HG03520 (cell line): ENCODE measurements at regions not wholly inside any gene's neighbourhood (a gene's known extent, or its start where the extent isn't known, plus 50 kb on each side); places are given as distances from the start of the nearest gene placed in this dataset.

ENCODE experiments used
- ATAC-seq: cut with Tn5 transposase; IDR thresholded peaks from one replicate; pipeline ENCODE4 v1.9.1; 2021; ENCODE audit warnings: mild to moderate bottlenecking, moderate library complexity; ENCODE audit not compliant: unreplicated experiment

DNA sequence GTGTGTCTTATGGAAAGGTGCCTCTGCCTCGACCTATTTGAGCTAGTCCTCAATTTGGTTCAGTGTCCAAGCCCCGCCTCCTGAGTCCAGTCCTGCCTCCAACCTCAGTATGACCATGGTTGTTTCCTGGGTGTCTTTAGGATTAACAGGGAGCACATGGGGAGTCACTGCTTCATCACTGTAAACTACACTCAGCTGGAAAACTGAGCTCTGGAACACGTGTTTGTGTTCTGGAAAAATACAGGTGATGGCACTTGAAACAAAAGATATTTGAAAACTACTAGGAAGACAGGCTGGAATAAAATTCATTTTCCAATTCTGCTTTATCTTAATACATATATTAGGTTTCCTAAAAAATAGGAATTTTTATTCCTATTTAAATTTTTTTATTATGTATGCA, 1187.3 kb upstream of the TMEM132C start:
- ATAC-seq = no peak

DNA sequence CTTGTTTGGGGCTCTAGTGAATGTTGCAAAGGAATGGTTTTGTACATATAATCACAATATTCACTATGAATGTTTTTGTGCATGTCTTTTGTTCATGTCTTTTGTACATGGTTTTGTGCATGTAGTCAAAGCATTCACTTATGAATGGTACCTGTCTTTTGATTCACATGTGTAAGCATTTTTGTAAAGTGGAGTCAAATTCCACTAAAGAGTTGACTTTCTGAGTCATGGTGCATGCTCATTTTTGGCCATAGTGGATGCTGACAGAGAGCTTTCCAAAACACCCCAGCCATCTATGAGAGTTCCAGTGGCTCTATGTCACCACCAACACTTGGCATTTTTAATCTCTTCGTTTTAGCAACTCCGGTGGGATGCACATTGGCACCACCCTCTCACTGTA, 1185.9 kb upstream of the TMEM132C start:
- ATAC-seq = no peak

DNA sequence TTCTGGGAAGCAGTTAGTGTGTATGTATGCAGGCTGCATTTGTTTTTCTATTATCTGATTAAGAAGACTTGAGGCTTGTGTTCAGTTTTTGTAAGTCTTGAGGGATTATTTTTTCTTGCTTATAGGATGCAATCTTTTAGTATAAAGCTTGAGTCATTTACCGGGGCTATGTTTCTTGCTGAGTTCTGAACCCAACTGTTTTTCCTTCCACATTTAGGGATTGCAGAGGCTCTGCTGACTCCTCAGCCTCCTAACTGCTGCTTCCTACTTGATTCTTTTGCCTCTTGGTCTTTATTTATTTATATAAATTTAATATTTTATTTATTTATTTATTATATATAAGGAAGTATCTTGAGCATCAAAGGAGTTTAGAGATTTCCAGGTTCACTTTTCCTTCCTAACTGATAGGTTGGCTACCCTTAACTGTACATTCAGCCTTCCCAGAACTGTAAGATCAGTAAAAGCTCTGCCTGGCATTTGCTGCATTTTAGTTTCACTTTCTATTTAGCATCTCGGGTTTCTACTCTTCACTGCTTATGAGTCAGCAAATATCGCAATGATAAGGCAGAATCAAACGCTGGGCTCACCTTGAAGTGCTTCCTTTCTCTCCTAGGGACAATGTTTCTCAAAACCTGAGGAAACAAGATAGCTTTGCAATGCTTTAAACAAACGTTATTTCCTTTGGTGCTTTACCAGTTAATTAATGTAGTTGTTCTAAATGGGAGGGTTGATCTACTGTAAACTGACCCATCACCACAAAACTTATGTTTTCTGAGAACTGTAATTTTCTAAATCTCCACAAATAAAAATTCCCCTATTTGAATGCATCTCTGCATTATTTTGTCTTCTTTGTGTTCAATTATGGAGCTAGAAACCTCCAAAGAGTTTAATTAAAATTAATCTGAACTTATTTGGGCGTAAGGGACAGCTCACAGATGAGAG, 1183.7 kb upstream of the TMEM132C start:
- peak; percentile 100 for ATAC-seq

DNA sequence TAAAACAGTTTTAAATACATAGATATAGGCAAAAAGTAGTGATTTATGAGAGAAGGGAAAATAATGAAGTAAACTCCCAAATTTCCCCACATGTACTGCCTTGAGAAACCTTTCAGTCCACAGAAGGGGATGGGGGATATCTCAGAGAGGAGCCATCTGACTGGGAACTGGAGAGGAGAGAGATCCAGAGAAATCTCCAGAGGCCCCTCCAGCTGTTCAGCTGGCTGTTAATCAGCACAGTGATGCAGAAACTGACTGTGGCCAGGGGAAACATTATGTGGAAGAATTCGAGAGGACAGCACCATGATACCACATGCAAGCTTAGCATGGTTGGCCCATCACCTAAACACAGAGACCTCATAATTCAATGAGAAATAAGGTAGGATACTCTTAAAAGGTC, 1165.9 kb upstream of the TMEM132C start:
- no peak for ATAC-seq

DNA sequence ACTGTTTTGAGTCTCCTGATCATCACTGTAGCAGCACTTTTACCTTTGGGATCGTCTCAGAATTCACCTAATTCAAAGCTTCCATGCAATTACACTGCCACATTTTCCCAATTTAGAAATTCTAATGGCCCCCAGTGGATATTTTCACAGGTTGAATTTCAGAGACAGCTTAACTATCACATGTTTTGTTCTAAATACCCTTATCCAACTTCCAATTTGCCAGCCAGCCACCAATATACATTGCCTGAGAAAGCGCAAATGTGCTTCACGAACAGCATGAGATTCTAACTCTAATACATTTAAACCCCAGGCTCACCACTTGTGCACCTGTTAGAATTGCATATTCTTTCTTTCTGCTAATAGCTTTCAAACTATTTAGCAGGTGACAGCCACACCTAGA, 1160.9 kb upstream of the TMEM132C start:
- ATAC-seq = no peak

DNA sequence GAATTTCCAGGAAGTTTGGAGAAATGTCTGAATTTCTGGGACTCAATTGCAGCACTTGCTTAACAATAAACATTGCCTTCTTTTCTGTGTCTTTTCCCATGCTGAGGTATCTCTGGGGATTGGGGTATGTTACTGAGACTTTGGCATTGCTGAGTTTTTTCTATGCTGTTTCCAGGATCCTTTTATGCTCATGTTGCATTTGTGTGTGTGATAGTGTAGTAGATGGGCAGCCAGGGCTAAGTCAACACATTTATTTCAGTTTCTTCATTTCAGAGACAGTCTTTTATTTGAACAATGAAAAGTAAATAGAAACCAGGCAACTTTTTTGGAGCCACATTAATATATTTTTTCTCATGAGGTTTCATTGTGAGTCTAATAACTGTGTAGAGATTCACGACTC, 1160.3 kb upstream of the TMEM132C start:
- no peak for ATAC-seq

DNA sequence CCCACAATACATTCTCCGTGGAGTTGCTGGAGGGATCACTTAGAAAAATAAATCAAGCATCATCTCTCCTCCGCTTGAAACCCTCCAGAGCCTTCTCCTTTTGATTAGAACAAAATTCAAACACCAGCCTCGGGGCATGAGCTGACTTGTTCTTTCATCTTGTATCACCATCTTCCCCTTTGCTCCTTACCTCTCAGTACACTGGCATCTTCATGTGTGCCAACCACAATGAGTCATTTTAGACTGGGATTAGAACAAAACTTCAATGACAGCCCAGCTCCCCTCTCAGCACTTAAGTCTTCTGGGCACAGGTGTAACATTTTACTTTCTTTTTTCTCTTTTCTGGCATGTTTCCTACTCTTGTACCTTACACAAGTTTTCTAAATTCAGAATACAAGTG, 1159.2 kb upstream of the TMEM132C start:
- no peak for ATAC-seq

DNA sequence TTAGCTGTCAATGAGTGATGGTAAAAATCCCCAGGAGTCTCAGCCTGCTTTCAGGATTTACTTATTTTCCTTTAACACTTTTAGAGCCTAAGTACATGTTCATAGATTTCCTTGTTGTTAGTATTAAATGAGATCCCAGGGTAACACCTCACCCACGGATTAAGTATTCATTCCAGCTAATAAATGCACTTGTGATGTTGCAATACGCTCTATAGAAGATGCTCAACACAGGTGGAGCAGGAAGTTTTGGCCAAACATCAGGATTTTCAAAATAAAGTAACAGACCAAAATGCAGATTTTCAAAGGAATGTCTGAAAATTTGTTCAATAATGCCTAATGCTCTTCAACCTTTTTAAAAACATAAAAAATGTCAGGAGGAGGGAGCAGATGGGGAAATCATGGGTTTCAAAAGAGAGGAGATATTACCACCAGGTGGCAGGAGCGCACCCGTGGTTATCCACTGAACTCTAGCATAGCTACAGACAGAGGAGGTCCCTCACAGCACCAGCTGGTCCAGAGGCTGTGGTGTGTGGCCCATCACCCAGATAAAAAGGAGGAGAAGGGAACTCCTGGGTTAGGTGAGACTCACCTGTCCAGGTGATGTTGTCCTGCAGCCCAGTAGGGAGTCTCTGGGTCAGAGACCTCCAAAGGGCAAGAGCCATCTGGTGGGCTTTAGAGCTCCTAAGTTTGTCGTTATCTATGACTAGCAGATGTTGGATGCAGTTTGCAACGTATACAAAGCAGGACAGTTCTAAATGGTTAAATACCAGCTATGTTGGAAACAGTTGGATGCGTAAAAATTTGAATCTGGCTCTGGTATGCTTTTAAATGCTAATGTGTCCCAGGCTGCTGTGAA, 1158.4 kb upstream of the TMEM132C start:
- ATAC-seq = peak; percentile 72

DNA sequence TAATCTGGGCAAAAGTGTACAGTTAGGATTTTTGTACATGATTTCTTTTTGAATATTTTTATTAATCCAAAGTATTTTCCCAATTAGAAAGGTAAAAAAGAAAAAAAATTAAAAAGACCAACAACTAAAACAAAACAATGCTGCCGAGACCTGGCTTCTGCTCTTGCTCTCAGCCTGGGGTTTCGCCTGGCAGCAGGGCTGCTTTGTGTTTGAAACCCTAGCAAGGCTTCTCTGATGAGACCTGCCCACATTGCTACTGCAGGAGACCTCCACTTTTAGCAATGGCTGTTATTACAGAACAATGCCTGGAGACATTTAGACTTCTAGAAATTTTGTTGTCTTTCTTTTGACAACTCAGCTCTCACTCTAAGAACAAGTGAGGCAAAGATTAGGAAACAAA, 1153.0 kb upstream of the TMEM132C start:
- ATAC-seq = no peak

DNA sequence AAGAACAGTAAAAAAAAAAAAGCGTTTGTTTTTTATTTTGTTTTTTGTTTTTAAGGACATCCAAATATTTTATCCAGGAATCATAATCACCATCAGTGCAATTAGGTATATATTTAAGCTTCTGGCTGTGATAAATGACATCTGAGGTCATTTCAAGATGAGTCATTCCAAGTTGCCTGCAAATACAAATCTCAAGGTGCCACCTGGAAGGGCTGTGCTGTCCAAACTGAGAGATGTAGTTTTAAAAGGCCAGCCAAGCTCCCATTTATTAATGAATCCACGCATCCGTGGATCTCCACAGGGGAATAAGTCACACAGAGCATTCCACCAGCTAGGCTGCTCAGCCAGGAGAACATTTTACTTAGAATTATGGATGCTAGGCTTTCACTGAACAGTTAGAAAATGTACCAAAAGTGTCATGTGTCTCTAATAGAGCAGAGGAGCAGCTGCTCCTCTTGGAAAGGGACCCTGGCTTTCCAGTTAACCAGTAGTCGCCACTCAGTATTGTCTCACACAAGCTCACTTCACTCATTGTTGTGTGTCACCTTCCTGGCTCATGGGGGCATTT, 1151.4 kb upstream of the TMEM132C start:
- no peak for ATAC-seq

DNA sequence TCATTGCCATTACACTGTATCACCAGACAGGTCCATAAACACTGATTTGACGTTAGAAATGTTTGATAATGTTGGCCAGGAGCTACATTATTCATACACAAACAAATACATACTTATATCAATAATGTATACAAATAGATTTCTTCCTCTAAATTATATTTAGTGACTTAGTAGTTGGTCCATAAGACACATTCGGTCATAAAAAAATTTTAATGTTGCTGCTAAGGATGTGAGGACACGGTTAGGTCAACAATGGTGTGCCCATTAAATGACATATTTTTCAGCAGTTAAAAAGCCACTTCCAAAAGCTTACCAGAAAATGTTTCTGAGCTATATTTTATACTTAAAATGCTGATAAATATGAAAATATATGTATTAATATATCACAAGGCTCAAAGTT, 1148.7 kb upstream of the TMEM132C start:
- ATAC-seq = no peak

DNA sequence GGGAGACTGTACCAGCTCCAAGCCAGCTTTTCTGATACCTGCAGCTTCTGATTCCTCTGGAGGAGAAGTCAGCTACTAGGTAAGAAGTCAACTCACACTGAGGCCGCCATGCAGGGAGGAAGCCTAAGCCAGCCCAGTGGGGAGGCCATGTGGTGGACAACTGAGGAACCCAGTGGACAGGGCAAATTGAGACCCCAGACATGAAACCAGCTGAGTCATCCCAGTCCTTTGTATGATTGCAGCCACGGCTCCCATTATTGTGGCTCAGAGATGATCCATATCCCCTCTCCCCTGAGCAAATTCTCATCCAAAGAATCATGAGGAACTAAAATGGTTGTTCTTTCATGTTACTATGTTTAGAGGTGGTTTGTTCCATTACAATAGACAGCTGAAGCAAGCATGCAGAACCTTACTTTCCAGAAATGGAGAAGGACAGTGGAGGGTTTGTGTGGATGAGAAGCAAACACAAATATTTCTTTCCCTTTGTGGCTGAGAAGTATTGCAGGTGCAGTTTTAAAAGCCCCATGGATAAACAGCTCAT, 1147.3 kb upstream of the TMEM132C start:
- no peak for ATAC-seq

DNA sequence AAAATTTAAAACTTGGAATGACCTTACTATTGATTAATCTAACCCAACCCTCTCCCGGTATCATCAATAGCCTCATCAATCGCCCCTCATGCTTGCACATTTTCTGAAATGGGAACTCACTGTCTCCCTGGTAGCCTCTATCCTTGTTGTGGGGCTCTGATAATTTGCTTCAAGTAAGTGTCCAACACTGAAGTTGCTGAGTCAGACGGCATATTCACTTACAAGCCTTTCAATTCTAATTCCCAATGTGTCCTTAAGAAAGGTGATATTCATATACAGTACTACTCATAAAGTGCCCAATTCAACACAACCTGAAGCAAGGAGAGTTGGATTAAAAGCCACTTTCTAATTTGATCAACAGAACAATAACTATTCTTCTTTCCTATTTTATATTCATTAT, 1146.1 kb upstream of the TMEM132C start:
- no peak for ATAC-seq

DNA sequence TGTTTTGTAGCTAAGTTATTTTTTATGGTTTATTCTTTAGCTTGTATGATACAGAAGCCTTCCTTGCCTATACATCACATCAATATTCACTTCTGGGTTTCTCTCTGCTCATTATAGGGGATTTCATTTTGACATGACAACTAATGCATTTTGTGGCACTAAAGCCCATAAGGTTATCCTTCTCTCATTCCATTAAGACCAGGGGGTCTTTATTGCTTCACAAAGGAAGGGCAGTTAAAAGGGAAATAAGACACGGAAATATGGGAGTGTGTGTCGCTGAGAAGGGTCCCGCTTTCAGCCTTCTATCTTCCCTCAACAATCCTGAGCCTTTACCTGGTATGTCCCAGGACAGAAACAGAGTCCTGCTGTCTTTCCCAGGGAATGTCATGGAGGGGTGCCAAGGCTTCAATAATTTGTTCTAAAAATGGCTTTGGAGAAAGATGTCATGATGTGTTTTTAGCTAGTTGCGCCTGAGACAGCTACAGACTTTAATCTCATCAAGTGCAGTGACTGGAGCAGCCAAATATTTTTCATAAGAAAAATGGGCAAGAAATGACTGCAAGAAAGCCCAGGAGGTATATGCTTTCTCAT, 1145.4 kb upstream of the TMEM132C start:
- ATAC-seq = no peak

DNA sequence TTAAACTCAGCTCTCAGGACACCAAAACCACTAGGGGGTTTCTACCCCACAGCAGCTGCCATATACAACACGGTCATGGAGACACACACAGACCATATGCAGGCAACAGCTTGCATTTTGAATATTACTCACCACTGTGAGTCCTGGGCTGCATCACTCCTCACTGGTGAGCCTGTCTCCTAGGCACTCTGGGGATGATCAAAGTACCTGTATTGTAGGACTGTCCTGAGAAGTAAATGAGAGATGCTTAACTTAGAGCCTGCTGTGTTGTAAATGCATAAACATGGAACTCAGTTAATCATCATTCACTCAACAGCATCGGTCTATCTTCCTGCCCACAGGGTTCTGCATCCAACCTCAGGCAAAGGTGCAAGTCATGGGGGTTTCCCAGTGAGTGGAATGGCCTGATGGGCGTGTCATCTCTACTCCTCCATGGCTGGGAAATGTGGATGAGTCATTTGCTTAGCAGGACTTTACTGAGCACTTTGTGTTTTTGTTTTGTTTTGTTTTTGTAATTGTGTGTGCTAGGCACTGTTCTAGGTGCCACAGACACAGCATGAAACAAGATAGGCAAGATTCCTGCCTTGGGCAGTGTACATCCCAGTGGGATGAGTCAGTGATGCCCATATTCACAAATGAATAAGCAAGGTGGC, 1141.2 kb upstream of the TMEM132C start:
- peak; percentile 87 for ATAC-seq

DNA sequence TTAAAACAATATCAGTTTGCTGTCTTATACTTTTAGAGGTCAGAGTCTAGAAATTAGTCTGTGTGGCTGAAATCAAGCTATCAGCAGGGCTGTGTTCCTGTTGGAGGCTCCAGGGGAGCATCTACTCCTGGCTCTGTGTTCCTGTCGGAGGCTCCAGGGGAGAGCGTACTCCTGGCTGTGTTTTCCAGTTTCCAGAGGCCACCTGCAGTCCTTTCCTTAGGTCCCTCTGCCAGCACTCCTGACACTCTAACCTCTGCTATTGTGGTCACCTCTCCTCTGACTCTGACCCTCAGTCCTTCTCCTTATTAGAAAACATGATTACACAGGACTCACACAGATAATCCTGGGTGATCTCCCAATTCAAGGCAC, 1140.7 kb upstream of the TMEM132C start:
- ATAC-seq = no peak

DNA sequence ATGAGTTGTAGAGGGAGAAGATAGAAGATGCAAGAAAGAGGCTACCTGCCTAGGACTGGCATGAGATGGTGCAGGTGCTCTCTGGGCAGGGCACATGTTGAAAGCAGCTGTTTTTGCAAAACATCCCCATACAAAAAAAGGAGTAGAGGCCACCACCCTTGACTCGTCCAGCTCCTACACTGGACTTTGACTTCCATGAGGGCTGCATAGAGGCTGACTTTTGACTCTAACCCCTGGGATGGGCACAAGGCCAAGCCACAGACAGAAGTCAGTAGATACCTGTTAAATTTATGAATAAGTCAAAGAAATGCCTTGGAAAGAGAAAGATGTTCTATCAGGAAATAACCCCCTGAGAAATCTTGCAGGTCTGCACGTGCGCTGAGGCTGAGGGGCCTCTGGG, 1139.1 kb upstream of the TMEM132C start:
- ATAC-seq = no peak

DNA sequence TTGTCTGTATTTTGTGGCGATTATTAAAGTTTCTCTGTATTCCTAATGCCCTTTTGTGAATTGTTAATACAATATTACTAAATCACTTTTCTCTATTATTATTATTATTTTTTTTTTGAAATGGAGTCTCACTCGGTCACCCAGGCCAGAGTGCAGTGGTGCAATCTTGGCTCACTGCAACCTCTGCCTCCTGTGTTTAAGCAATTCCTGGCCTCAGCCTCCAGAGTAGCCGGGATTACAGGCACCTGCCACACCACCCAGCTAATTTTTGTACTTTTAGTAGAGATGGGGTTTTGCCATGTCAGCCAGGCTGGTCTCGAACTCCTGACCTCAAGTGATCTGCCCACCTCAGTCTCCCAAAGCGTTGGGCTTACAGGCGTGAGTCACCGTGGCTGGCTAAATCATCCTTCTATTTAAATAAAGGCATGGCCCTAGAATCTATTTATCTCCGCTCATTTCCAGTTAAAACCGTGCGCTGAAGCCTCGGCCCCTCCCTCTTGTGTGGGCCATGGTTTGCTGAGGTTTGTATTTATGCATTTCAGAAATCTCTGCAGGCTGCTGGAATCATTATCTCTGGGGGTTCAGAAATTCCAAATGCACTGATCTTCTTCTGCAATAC, 1136.4 kb upstream of the TMEM132C start:
- ATAC-seq = no peak

DNA sequence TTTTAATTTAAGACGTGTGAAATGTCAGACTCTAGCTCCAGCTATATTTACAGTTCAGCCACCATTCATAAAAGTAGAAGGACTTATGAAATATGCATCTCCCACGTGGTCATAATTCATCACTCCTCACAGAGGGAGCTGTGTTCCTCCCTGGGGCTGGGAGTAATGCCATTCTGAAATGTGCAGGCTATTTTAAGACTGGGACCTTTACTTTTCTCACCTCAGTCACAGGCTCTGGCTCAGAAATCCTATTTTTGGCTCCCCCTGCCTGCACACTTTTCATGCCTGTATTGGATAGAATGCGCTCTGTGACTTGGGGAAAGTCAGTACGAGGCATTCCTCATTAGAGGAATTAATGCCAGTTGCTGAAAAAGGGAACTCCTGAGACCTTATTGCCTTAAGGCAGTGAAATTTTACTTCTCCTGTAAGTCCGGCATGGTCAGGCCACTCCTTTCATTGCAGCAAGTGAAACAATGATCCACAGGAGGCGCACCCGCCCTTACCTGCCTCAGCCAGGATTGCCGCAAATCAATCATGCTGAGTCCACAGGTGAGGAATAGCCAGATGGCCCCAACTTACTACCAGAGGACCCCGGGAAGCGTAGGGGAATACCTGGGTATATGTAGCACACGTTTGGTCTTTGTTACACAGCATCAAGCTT, 1133.2 kb upstream of the TMEM132C start:
- ATAC-seq = no peak
